T47D (cell line): ENCODE measurements at regions not wholly inside any gene's neighbourhood (a gene's known extent, or its start where the extent isn't known, plus 50 kb on each side); places are given as distances from the start of the nearest gene placed in this dataset.

Experiments used
- DNase-seq, 2 experiments: peaks; one replicate each; pipeline versions ENCODE4 v3.0.0 to v3.0.0-alpha.2; 2011 to 2012; ENCODE audit warnings: low read depth in 1 of 2, low spot score in 1 of 2
- JUND ChIP-seq: IDR thresholded peaks from 2 replicates; pipeline ENCODE4 v1.6.1; 2012; ENCODE audit warnings: low read depth
- in situ Hi-C: cut with HindIII; loops from 2 replicates; pipeline ENCODE4 v1.10.0; 2016; ENCODE audit warnings: low sequenced_read_pairs, low pct_unique_long_range_greater_than_20kb

- DNase-seq, result no peak
- TF ChIP-seq JUND, result no peak
- in situ Hi-C loops, result no loop called here
Measured at GRCh38 chr13:88643233-88643632, 972.1 kb downstream of the SLITRK5 start.

GRCh38 chr13:88648598-88649373 lies 977.6 kb downstream of the SLITRK5 start:
- in situ Hi-C loops, result no loop called here
- no peak for DNase-seq
- no peak for TF ChIP-seq JUND

- in situ Hi-C loops, result no loop called here
- no peak for TF ChIP-seq JUND
- DNase-seq, result no peak
Measured at GRCh38 chr13:88649855-88650254, 978.7 kb downstream of the SLITRK5 start.

GRCh38 chr13:88651531-88651930 lies 980.4 kb downstream of the SLITRK5 start:
- TF ChIP-seq JUND, result no peak
- DNase-seq, result no peak
- in situ Hi-C loops, result no loop called here

- no peak for TF ChIP-seq JUND
- in situ Hi-C loops, result no loop called here
- DNase-seq, result no peak
Measured at GRCh38 chr13:88656751-88657150, 985.6 kb downstream of the SLITRK5 start.

- no peak for DNase-seq
- in situ Hi-C loops, result no loop called here
- no peak for TF ChIP-seq JUND
Measured at GRCh38 chr13:88670509-88670908, 999.3 kb downstream of the SLITRK5 start.

- DNase-seq, result no peak
Measured at GRCh38 chr13:88674841-88675240, 1003.7 kb downstream of the SLITRK5 start.

GRCh38 chr13:88675347-88675996 lies 1004.3 kb downstream of the SLITRK5 start:
- TF ChIP-seq JUND, result no peak
- in situ Hi-C loops, result no loop called here
- no peak for DNase-seq

More at GRCh38 chr13:88674841-88675240, 1003.7 kb downstream of the SLITRK5 start:
- TF ChIP-seq JUND, result no peak
- in situ Hi-C loops, result no loop called here

- in situ Hi-C loops, result no loop called here
- no peak for TF ChIP-seq JUND
- no peak for DNase-seq
Measured at GRCh38 chr13:88676016-88676415, 1004.8 kb downstream of the SLITRK5 start.

GRCh38 chr13:88685459-88685858 lies 1014.3 kb downstream of the SLITRK5 start:
- TF ChIP-seq JUND, result no peak
- no peak for DNase-seq
- in situ Hi-C loops, result no loop called here

- DNase-seq, result no peak
- TF ChIP-seq JUND, result no peak
- in situ Hi-C loops, result no loop called here
Measured at GRCh38 chr13:88701551-88701950, 1030.4 kb downstream of the SLITRK5 start.

- in situ Hi-C loops, result no loop called here
Measured at GRCh38 chr13:88704600-88705275, 1033.6 kb downstream of the SLITRK5 start.

GRCh38 chr13:88707646-88708045 lies 1036.5 kb downstream of the SLITRK5 start:
- in situ Hi-C loops, result no loop called here
- no peak for TF ChIP-seq JUND
- DNase-seq, result no peak

More at GRCh38 chr13:88704600-88705275, 1033.6 kb downstream of the SLITRK5 start:
- no peak for TF ChIP-seq JUND
- no peak for DNase-seq

GRCh38 chr13:88717946-88718345 lies 1046.8 kb downstream of the SLITRK5 start:
- DNase-seq, result no peak
- TF ChIP-seq JUND, result no peak
- in situ Hi-C loops, result no loop called here
